OCI-LY1 (cell line): ENCODE measurements at regions not wholly inside any gene's neighbourhood (a gene's known extent, or its start where the extent isn't known, plus 50 kb on each side); places are given as distances from the start of the nearest gene placed in this dataset.

Experiments
- H2AFZ ChIP-seq: fragments of 200-600 bp; sonication (generic), shearing (Covaris generic); 2 replicates; pipeline ENCODE4 v1.6.0; 2014; ENCODE audit warnings: antibody characterized with exemption, mild to moderate bottlenecking, low read length
- H3F3A ChIP-seq: fragments of 200-600 bp; sonication (generic), shearing (Covaris generic); 2 replicates; pipeline ENCODE4 v1.6.0; 2014; ENCODE audit warnings: mild to moderate bottlenecking, antibody characterized with exemption, low read length, moderate library complexity; ENCODE audit not compliant: insufficient read depth
- H3K27ac ChIP-seq: fragments of 200-600 bp; sonication (generic); 2 replicates; pipeline ENCODE4 v1.5.1; 2014; ENCODE audit warnings: low read length, mixed run types, mild to moderate bottlenecking, low read depth; ENCODE audit not compliant: poor library complexity, severe bottlenecking
- H3K27me3 ChIP-seq: fragments of 200-600 bp; sonication (generic); 2 replicates; pipeline ENCODE4 v1.6.0; 2014; ENCODE audit warnings: antibody characterized with exemption, mild to moderate bottlenecking, low read length, moderate library complexity; ENCODE audit not compliant: insufficient read depth
- H3K36me3 ChIP-seq: fragments of 200-600 bp; sonication (generic); 2 replicates; pipeline ENCODE4 v1.6.1; 2014; ENCODE audit warnings: mild to moderate bottlenecking, antibody characterized with exemption, low read length, moderate library complexity, mixed read lengths; ENCODE audit not compliant: insufficient read depth
- H3K4me1 ChIP-seq: fragments of 200-600 bp; sonication (generic); 2 replicates; pipeline ENCODE4 v1.5.1; 2014; ENCODE audit warnings: mild to moderate bottlenecking, low read length, moderate library complexity; ENCODE audit not compliant: insufficient read depth, severe bottlenecking
- H3K4me2 ChIP-seq: fragments of 200-600 bp; sonication (generic), shearing (Covaris generic); 2 replicates; pipeline ENCODE4 v1.6.1; 2014; ENCODE audit warnings: low read length
- H3K4me3 ChIP-seq: fragments of 200-600 bp; sonication (generic); 2 replicates; pipeline ENCODE4 v1.5.1; 2014; ENCODE audit warnings: low read length, low read depth, mild to moderate bottlenecking, mixed read lengths; ENCODE audit not compliant: poor library complexity, severe bottlenecking
- H3K79me2 ChIP-seq: fragments of 200-600 bp; shearing (Covaris generic); 2 replicates; pipeline ENCODE4 v1.6.1; 2016; ENCODE audit warnings: mixed run types, low read length, mixed read lengths; ENCODE audit not compliant: insufficient read depth
- H3K9ac ChIP-seq: fragments of 200-600 bp; sonication (generic), shearing (Covaris generic); 2 replicates; pipeline ENCODE4 v1.6.1; 2014; ENCODE audit warnings: mild to moderate bottlenecking, low read length, mixed read lengths
- H3K9me2 ChIP-seq: fragments of 200-600 bp; sonication (generic), shearing (Covaris generic); 2 replicates; pipeline ENCODE4 v1.6.1; 2014; ENCODE audit warnings: low read depth, mild to moderate bottlenecking, low read length, mixed read lengths
- H3K9me3 ChIP-seq: fragments of 200-600 bp; shearing (Covaris generic); 2 replicates; pipeline ENCODE4 v1.6.1; 2014; ENCODE audit warnings: low read length, mixed read lengths
- H4K20me1 ChIP-seq: fragments of 200-600 bp; sonication (generic), shearing (Covaris generic); 2 replicates; pipeline ENCODE4 v1.6.0; 2016; ENCODE audit warnings: mild to moderate bottlenecking, low read length; ENCODE audit not compliant: insufficient read depth
- EZH2 ChIP-seq: fragments of 200-600 bp; sonication (generic), shearing (Covaris generic); IDR thresholded peaks from 2 replicates; pipeline ENCODE4 v1.8.0; 2017; ENCODE audit warnings: borderline replicate concordance, mixed run types, mild to moderate bottlenecking, antibody characterized with exemption, low read length, moderate library complexity, mixed read lengths
- TF ChIP-seq, protein P1 (sequence below): fragments of 200-600 bp; sonication (generic), shearing (Covaris generic); IDR thresholded peaks from 2 replicates; pipeline ENCODE4 v1.5.1; 2017; ENCODE audit warnings: mild to moderate bottlenecking, antibody characterized with exemption, low read length, moderate library complexity, mixed read lengths

DNA sequence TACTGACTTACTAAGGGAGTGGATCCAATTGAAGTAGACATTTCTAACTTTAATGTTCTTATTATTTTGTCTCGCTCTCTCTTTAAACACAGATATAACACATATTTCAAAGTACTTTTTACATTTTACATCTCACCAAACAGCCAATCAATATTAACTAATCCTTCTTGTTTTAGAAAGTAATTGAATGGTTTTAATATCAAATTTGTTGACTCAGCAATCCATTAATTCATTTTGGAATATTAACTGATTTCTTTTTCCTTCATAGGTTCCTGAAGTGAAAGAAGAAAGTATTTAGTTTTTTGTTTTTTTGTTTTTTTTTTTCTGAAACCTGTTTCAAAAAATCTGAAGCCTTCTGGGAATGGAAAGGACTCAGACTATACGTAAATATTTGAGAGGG, 62.3 kb upstream of the DPYD start:
- Histone ChIP-seq H2AFZ (no peak overlapping the region), H3K27ac (no peak overlapping the region), H3K9me3 (no peaks in the 10 kb centered on the region), H3K9me2 (no peaks in the 10 kb centered on the region), H4K20me1 (no peaks in the 10 kb centered on the region), H3K79me2 (no peaks in the 10 kb centered on the region), H3K4me1 (no peaks in the 10 kb centered on the region), H3K36me3 (no peaks in the 10 kb centered on the region), H3F3A (no peaks in the 10 kb centered on the region), H3K4me2 (no peak overlapping the region), H3K4me3 (no peak overlapping the region), H3K9ac (no peak overlapping the region), H3K27me3 (no peaks in the 10 kb centered on the region)
- TF ChIP-seq, protein P1, sequence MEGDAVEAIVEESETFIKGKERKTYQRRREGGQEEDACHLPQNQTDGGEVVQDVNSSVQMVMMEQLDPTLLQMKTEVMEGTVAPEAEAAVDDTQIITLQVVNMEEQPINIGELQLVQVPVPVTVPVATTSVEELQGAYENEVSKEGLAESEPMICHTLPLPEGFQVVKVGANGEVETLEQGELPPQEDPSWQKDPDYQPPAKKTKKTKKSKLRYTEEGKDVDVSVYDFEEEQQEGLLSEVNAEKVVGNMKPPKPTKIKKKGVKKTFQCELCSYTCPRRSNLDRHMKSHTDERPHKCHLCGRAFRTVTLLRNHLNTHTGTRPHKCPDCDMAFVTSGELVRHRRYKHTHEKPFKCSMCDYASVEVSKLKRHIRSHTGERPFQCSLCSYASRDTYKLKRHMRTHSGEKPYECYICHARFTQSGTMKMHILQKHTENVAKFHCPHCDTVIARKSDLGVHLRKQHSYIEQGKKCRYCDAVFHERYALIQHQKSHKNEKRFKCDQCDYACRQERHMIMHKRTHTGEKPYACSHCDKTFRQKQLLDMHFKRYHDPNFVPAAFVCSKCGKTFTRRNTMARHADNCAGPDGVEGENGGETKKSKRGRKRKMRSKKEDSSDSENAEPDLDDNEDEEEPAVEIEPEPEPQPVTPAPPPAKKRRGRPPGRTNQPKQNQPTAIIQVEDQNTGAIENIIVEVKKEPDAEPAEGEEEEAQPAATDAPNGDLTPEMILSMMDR = no peak
- no peak for TF ChIP-seq EZH2

DNA sequence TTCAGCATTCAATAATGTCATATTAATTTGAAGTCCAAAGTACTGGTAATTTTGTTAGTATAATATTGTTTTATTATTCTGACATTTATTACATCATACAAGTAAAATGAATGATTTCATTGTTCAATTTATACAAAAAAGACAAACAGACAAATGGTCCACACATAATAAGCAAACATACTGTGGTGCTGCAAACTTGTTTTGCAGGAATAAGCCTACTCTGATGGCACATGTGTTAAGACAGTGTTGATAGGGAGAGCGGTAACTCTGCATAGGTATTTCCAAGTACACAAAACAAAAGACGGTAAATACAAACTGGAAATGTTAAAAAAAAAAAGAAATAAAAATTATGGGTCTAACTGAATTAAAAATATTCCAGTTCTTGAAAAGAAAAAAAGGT, 59.7 kb upstream of the DPYD start:
- no peaks in the 10 kb centered on the region for H3F3A ChIP-seq
- no peaks in the 10 kb centered on the region for H3K4me1 ChIP-seq
- H3K9me2 ChIP-seq = no peaks in the 10 kb centered on the region
- H3K27me3 ChIP-seq = no peaks in the 10 kb centered on the region
- no peak overlapping the region for H3K9ac ChIP-seq
- H3K9me3 ChIP-seq = no peaks in the 10 kb centered on the region
- no peaks in the 10 kb centered on the region for H3K79me2 ChIP-seq
- no peaks in the 10 kb centered on the region for H3K36me3 ChIP-seq
- no peaks in the 10 kb centered on the region for H4K20me1 ChIP-seq
- no peak overlapping the region for H3K27ac ChIP-seq
- H3K4me3 ChIP-seq = no peak overlapping the region
- no peak for TF ChIP-seq EZH2
- TF ChIP-seq, protein P1 = no peak
- no peak overlapping the region for H2AFZ ChIP-seq
- H3K4me2 ChIP-seq = no peak overlapping the region

DNA sequence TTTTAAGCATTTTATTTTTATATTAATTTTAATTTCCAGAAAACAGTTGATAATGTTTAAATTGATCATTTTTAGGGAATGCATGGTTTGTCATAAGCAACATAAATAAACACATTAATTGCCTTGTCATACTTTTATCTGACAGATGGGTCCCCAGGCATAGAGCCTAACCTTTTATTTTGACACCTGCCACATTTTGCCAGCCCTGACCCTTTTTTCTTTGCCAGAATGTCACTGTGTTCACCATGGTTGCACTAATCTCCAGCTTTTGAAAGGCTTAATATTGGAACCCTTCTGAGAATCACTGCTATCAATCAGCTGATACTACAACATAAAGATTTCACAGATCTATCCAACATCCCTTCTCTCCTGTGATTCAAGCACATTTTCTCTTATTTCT, 56.0 kb upstream of the DPYD start:
- Histone ChIP-seq H3K4me1 (no peaks in the 10 kb centered on the region), H3K79me2 (no peaks in the 10 kb centered on the region), H2AFZ (no peak overlapping the region), H3K9me3 (no peaks in the 10 kb centered on the region), H3K36me3 (no peaks in the 10 kb centered on the region), H3K9ac (no peak overlapping the region), H3K27ac (no peak overlapping the region), H3K9me2 (no peaks in the 10 kb centered on the region), H3K4me3 (no peak overlapping the region), H3F3A (no peaks in the 10 kb centered on the region), H3K27me3 (no peaks in the 10 kb centered on the region), H3K4me2 (no peak overlapping the region), H4K20me1 (no peaks in the 10 kb centered on the region)
- TF ChIP-seq, protein P1 = no peak
- TF ChIP-seq EZH2 = no peak
